Endothelial cell of hepatic sinusoid (primary cell): ENCODE measurements at regions not wholly inside any gene's neighbourhood (a gene's known extent, or its start where the extent isn't known, plus 50 kb on each side); places are given as distances from the start of the nearest gene placed in this dataset.

Source experiments
- in situ Hi-C: cut with HindIII; loops from 2 replicates; pipeline ENCODE4 v1.10.0; 2017; ENCODE audit warnings: low sequenced_read_pairs

- in situ Hi-C loops: no loop called here
Measured at GRCh38 chr16:9441012-9441411, 349.6 kb downstream of the HAPSTR1 start.

- in situ Hi-C loops: no loop called here
Measured at GRCh38 chr16:9443864-9444263, 352.4 kb downstream of the HAPSTR1 start.

GRCh38 chr16:9446471-9447194 lies 355.2 kb downstream of the HAPSTR1 start:
- in situ Hi-C loops: no loop called here

- in situ Hi-C loops: no loop called here
Measured at GRCh38 chr16:9447195-9447551, 355.7 kb downstream of the HAPSTR1 start.

GRCh38 chr16:9447699-9448098 lies 356.3 kb downstream of the HAPSTR1 start:
- in situ Hi-C loops: no loop called here

- in situ Hi-C loops: no loop called here
Measured at GRCh38 chr16:9449597-9449996, 358.2 kb downstream of the HAPSTR1 start.

GRCh38 chr16:9457215-9457614 lies 365.8 kb downstream of the HAPSTR1 start:
- in situ Hi-C loops: no loop called here

- in situ Hi-C loops: no loop called here
Measured at GRCh38 chr16:9458816-9459215, 367.4 kb downstream of the HAPSTR1 start.

GRCh38 chr16:9462984-9463383 lies 371.5 kb downstream of the HAPSTR1 start:
- in situ Hi-C loops: no loop called here

- in situ Hi-C loops: no loop called here
Measured at GRCh38 chr16:9463461-9463860, 372.0 kb downstream of the HAPSTR1 start.

GRCh38 chr16:9465161-9465560 lies 373.7 kb downstream of the HAPSTR1 start:
- in situ Hi-C loops: no loop called here

GRCh38 chr16:9469512-9469911 lies 378.1 kb downstream of the HAPSTR1 start:
- in situ Hi-C loops: no loop called here

GRCh38 chr16:9476744-9477143 lies 385.3 kb downstream of the HAPSTR1 start:
- in situ Hi-C loops: loop anchor here (5.0 kb wide), 2 partner anchors 49 to 61 kb away; no protein-coding TSS in a partner anchor

- in situ Hi-C loops: loop anchor here (5.0 kb wide), 2 partner anchors 52 to 58 kb away; no protein-coding TSS in a partner anchor
Measured at GRCh38 chr16:9479008-9479407, 387.6 kb downstream of the HAPSTR1 start.

GRCh38 chr16:9480503-9480902 lies 389.1 kb downstream of the HAPSTR1 start:
- in situ Hi-C loops: no loop called here

GRCh38 chr16:9481747-9482730 lies 390.6 kb downstream of the HAPSTR1 start:
- in situ Hi-C loops: no loop called here

- in situ Hi-C loops: no loop called here
Measured at GRCh38 chr16:9484426-9484825, 393.0 kb downstream of the HAPSTR1 start.

GRCh38 chr16:9484881-9485280 lies 393.4 kb downstream of the HAPSTR1 start:
- in situ Hi-C loops: no loop called here

GRCh38 chr16:9489835-9490467 lies 398.5 kb downstream of the HAPSTR1 start:
- in situ Hi-C loops: no loop called here

GRCh38 chr16:9495824-9496223 lies 404.4 kb downstream of the HAPSTR1 start:
- in situ Hi-C loops: no loop called here

- in situ Hi-C loops: no loop called here
Measured at GRCh38 chr16:9497750-9498149, 406.3 kb downstream of the HAPSTR1 start.
